ENCODE measurements at regions not wholly inside any gene's neighbourhood (a gene's known extent, or its start where the extent isn't known, plus 50 kb on each side); places are given as distances from the start of the nearest gene placed in this dataset.

- Histone ChIP-seq H3K27me3 (ENCODE audit: insufficient read depth, poor library complexity, severe bottlenecking) (no peaks in the 10 kb centered on the region), H3K27ac (replicated peaks) (no peak overlapping the region), H3K4me3 (replicated peaks; ENCODE audit: insufficient read depth, low read length) (no peak overlapping the region)
- TF ChIP-seq CTCF (IDR thresholded peaks at IDR 0.05; ENCODE audit: insufficient read depth, low read length) (no peak), REST (IDR thresholded peaks at IDR 0.05; ENCODE audit: insufficient replicate concordance, low read depth) (no peak), SPI1 (IDR thresholded peaks at IDR 0.05; ENCODE audit: borderline replicate concordance, low read depth) (no peak), POLR2AphosphoS5 (IDR thresholded peaks at IDR 0.05; ENCODE audit: low read depth) (no peak), GABPA (IDR thresholded peaks at IDR 0.05; ENCODE audit: low read depth) (no peak)
- no peak for DNase-seq (ENCODE audit: low read depth in 1 of 2, low spot score in 1 of 2)
These were observed 202.5 kb downstream of the KLHL28 start for GRCh38 chr14:44759277-44759676.

- DNase-seq (ENCODE audit: low read depth in 1 of 2, low spot score in 1 of 2): no peak
These were observed 205.2 kb downstream of the KLHL28 start for GRCh38 chr14:44756554-44756953.

GRCh38 chr14:44745371-44745770 is 216.4 kb downstream of the KLHL28 start:
- no peaks in the 10 kb centered on the region for H3K27me3 ChIP-seq (ENCODE audit: insufficient read depth, poor library complexity, severe bottlenecking)
- H3K4me3 ChIP-seq (replicated peaks; ENCODE audit: insufficient read depth, low read length): no peak overlapping the region
- no peak for DNase-seq (ENCODE audit: low read depth in 1 of 2, low spot score in 1 of 2)
- TF ChIP-seq POLR2AphosphoS5 (IDR thresholded peaks at IDR 0.05; ENCODE audit: low read depth) (no peak), CTCF (IDR thresholded peaks at IDR 0.05; ENCODE audit: insufficient read depth, low read length) (no peak), REST (IDR thresholded peaks at IDR 0.05; ENCODE audit: insufficient replicate concordance, low read depth) (no peak), SPI1 (IDR thresholded peaks at IDR 0.05; ENCODE audit: borderline replicate concordance, low read depth) (no peak), GABPA (IDR thresholded peaks at IDR 0.05; ENCODE audit: low read depth) (no peak)
- no peak overlapping the region for H3K27ac ChIP-seq (replicated peaks)

More at GRCh38 chr14:44756554-44756953, 205.2 kb downstream of the KLHL28 start:
- Histone ChIP-seq H3K4me3 (replicated peaks; ENCODE audit: insufficient read depth, low read length) (no peak overlapping the region), H3K27me3 (ENCODE audit: insufficient read depth, poor library complexity, severe bottlenecking) (no peaks in the 10 kb centered on the region), H3K27ac (replicated peaks) (no peak overlapping the region)
- TF ChIP-seq POLR2AphosphoS5 (IDR thresholded peaks at IDR 0.05; ENCODE audit: low read depth) (no peak), SPI1 (IDR thresholded peaks at IDR 0.05; ENCODE audit: borderline replicate concordance, low read depth) (no peak), CTCF (IDR thresholded peaks at IDR 0.05; ENCODE audit: insufficient read depth, low read length) (no peak), GABPA (IDR thresholded peaks at IDR 0.05; ENCODE audit: low read depth) (no peak), REST (IDR thresholded peaks at IDR 0.05; ENCODE audit: insufficient replicate concordance, low read depth) (no peak)

Data from HL-60 (cell line).